ENCODE measurements at regions not wholly inside any gene's neighbourhood (a gene's known extent, or its start where the extent isn't known, plus 50 kb on each side); places are given as distances from the start of the nearest gene placed in this dataset.

DNA sequence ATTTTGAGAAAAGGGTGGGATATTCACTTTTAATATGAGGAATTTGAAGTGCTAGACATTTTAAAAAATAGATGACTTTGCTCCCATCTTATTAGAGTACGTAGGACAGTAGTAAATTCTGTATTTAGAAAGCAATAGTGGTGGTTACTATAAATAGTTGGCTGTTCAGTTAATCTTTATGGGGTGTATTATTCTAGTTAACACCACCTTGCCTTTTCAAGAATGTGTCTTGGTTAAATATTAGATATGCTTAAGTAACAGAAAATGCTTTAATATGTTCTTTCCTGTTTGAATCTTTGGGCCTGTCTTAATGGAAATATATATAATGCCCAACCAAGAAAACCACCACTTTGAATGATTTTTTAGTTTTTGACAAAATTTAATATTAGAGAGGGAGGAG, 608.7 kb upstream of the FAM174A start:
- Histone ChIP-seq H3K4me3 (replicated peaks in 1 of 3; ENCODE audit: low read depth in 2 of 3, low read length in 3 of 3) (no peak overlapping the region), H3K27me3 (ENCODE audit: control insufficient read depth in 2 of 2, insufficient read depth in 2 of 2, low read length in 2 of 2) (no peaks in the 10 kb centered on the region), H3K4me2 (replicated peaks; ENCODE audit: extremely low read depth, low read length, poor library complexity, severe bottlenecking) (no peak overlapping the region), H3K27ac (ENCODE audit: low read depth in 1 of 2, low read length in 2 of 2) (no peak overlapping the region), H2AFZ (ENCODE audit: insufficient read depth, low read depth, low read length, poor library complexity, severe bottlenecking) (no peak overlapping the region), H3K79me2 (ENCODE audit: insufficient read depth, low read length) (no peaks in the 10 kb centered on the region), H3K9me3 (replicated peaks in 1 of 2; ENCODE audit: control insufficient read depth in 1 of 2, insufficient read depth in 1 of 2, low read length in 2 of 2) (peaks cover 6 to 18% of the 10 kb centered on the region in 2 donors), H3K4me1 (ENCODE audit: control insufficient read depth in 1 of 2, insufficient read depth in 2 of 2, low read length in 2 of 2) (no peaks in the 10 kb centered on the region), H3K9ac (ENCODE audit: insufficient read depth, low read length, poor library complexity, severe bottlenecking) (no peak overlapping the region), H3K36me3 (replicated peaks in 1 of 2; ENCODE audit: control insufficient read depth in 1 of 2, insufficient read depth in 2 of 2, low read length in 2 of 2) (no peaks in the 10 kb centered on the region), H4K20me1 (ENCODE audit: insufficient read depth, low read length) (no peaks in the 10 kb centered on the region)
- Mint-ChIP-seq H3K4me3 (no peak overlapping the region), H3K9me3 (peaks cover 0 to 9% (median 4%) of the 10 kb centered on the region in 7 donors), H3K27ac (no peak overlapping the region), H3K27me3 (ENCODE audit: low read depth in 3 of 3) (peaks cover 0 to 1% (median 0%) of the 10 kb centered on the region in 3 donors), H3K36me3 (no peaks in the 10 kb centered on the region), H3K4me1 (no peaks in the 10 kb centered on the region)
- intact Hi-C loops (cut with micrococcal nuclease): no loop called here
- DNase-seq: no peak
- no CpG with 5 or more reads among the region's 1 CpG for WGBS (ENCODE audit: insufficient coverage)
- TF ChIP-seq, protein P1, sequence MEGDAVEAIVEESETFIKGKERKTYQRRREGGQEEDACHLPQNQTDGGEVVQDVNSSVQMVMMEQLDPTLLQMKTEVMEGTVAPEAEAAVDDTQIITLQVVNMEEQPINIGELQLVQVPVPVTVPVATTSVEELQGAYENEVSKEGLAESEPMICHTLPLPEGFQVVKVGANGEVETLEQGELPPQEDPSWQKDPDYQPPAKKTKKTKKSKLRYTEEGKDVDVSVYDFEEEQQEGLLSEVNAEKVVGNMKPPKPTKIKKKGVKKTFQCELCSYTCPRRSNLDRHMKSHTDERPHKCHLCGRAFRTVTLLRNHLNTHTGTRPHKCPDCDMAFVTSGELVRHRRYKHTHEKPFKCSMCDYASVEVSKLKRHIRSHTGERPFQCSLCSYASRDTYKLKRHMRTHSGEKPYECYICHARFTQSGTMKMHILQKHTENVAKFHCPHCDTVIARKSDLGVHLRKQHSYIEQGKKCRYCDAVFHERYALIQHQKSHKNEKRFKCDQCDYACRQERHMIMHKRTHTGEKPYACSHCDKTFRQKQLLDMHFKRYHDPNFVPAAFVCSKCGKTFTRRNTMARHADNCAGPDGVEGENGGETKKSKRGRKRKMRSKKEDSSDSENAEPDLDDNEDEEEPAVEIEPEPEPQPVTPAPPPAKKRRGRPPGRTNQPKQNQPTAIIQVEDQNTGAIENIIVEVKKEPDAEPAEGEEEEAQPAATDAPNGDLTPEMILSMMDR (IDR thresholded peaks at IDR 0.05): no peak

DNA sequence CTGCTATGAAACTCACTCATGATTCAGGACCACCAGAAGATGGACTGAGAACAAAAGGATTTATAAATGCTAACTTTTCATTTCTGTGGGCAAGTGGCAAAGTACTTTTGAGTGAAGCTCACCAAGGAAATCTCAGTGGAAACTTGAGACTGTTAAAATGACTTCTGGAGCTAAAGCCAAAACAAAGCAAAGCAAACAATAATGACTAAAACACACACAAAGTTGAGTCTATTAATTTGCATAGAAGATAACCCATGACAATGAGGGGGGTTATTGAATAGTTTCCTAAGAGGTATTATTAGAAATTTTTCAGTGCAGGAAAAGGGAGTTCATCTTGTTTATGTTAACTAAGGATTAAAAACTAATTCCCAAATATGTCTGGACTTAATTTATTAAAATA, 612.8 kb upstream of the FAM174A start:
- TF ChIP-seq, protein P1 (IDR thresholded peaks at IDR 0.05): no peak
- no peak overlapping the region for H3K4me2 ChIP-seq (replicated peaks; ENCODE audit: extremely low read depth, low read length, poor library complexity, severe bottlenecking)
- no peak for DNase-seq

More for the DNA sequence above, 612.8 kb upstream of the FAM174A start:
- H3K9me3 ChIP-seq (replicated peaks in 1 of 2; ENCODE audit: control insufficient read depth in 1 of 2, insufficient read depth in 1 of 2, low read length in 2 of 2): no peaks in the 10 kb centered on the region
- no peaks in the 10 kb centered on the region for H3K79me2 ChIP-seq (ENCODE audit: insufficient read depth, low read length)
- H2AFZ ChIP-seq (ENCODE audit: insufficient read depth, low read depth, low read length, poor library complexity, severe bottlenecking): no peak overlapping the region
- no peak overlapping the region for H3K9ac ChIP-seq (ENCODE audit: insufficient read depth, low read length, poor library complexity, severe bottlenecking)
- Mint-ChIP-seq H3K27me3 (ENCODE audit: low read depth in 3 of 3) (no peaks in the 10 kb centered on the region), H3K4me3 (no peak overlapping the region), H3K27ac (no peak overlapping the region), H3K36me3 (no peaks in the 10 kb centered on the region), H3K9me3 (peaks cover 0 to 4% (median 1%) of the 10 kb centered on the region in 7 donors), H3K4me1 (no peaks in the 10 kb centered on the region)
- no peaks in the 10 kb centered on the region for H4K20me1 ChIP-seq (ENCODE audit: insufficient read depth, low read length)
- H3K4me3 ChIP-seq (replicated peaks in 1 of 3; ENCODE audit: low read depth in 2 of 3, low read length in 3 of 3): no peak overlapping the region
- no peak overlapping the region for H3K27ac ChIP-seq (ENCODE audit: low read depth in 1 of 2, low read length in 2 of 2)
- H3K36me3 ChIP-seq (replicated peaks in 1 of 2; ENCODE audit: control insufficient read depth in 1 of 2, insufficient read depth in 2 of 2, low read length in 2 of 2): no peaks in the 10 kb centered on the region
- intact Hi-C loops (cut with micrococcal nuclease): no loop called here
- no peaks in the 10 kb centered on the region for H3K27me3 ChIP-seq (ENCODE audit: control insufficient read depth in 2 of 2, insufficient read depth in 2 of 2, low read length in 2 of 2)
- no peaks in the 10 kb centered on the region for H3K4me1 ChIP-seq (ENCODE audit: control insufficient read depth in 1 of 2, insufficient read depth in 2 of 2, low read length in 2 of 2)
